Loucy (cell line): ENCODE measurements at regions not wholly inside any gene's neighbourhood (a gene's known extent, or its start where the extent isn't known, plus 50 kb on each side); places are given as distances from the start of the nearest gene placed in this dataset.

ENCODE experiments used
- H2AFZ ChIP-seq: fragments of 200-600 bp; sonication (generic); 2 replicates; pipeline ENCODE4 v1.6.0; 2016; ENCODE audit warnings: antibody characterized with exemption, mild to moderate bottlenecking, low read length, moderate library complexity
- H3F3A ChIP-seq: fragments of 200-600 bp; 2 replicates; pipeline ENCODE4 v1.6.0; 2016; ENCODE audit warnings: antibody characterized with exemption, low read depth, mild to moderate bottlenecking
- H3K27me3 ChIP-seq: fragments of 200-600 bp; sonication (generic); 2 replicates; pipeline ENCODE4 v1.6.1; 2014; ENCODE audit warnings: low read length, mild to moderate bottlenecking; ENCODE audit not compliant: insufficient read depth, poor library complexity, severe bottlenecking
- H3K36me3 ChIP-seq: fragments of 200-600 bp; sonication (generic); 2 replicates; pipeline ENCODE4 v1.6.1; 2016; ENCODE audit warnings: low read length; ENCODE audit not compliant: insufficient read depth
- H3K4me1 ChIP-seq: fragments of 200-600 bp; sonication (generic); 2 replicates; pipeline ENCODE4 v1.5.1; 2014; ENCODE audit warnings: low read length, mild to moderate bottlenecking; ENCODE audit not compliant: insufficient read depth, poor library complexity, severe bottlenecking
- H3K4me2 ChIP-seq: fragments of 200-600 bp; sonication (generic); 2 replicates; pipeline ENCODE4 v1.6.0; 2014; ENCODE audit warnings: antibody characterized with exemption, low read length, low read depth, mild to moderate bottlenecking; ENCODE audit not compliant: poor library complexity, severe bottlenecking
- H3K4me3 ChIP-seq: fragments of 200-600 bp; sonication (generic); 2 replicates; pipeline ENCODE4 v1.5.1; 2014; ENCODE audit warnings: low read length, mild to moderate bottlenecking, mixed read lengths; ENCODE audit not compliant: poor library complexity, severe bottlenecking
- H3K79me2 ChIP-seq: fragments of 200-600 bp; sonication (generic); 2 replicates; pipeline ENCODE4 v1.6.1; 2014; ENCODE audit warnings: low read length; ENCODE audit not compliant: insufficient read depth
- H3K9ac ChIP-seq: fragments of 200-600 bp; sonication (generic); 2 replicates; pipeline ENCODE4 v1.6.0; 2014; ENCODE audit warnings: mild to moderate bottlenecking, low read depth, low read length, moderate library complexity; ENCODE audit not compliant: poor library complexity, severe bottlenecking
- H3K9me2 ChIP-seq: fragments of 200-600 bp; sonication (generic); replicated peaks from 2 replicates; pipeline ENCODE4 v1.6.1; 2016; ENCODE audit warnings: low read depth, low read length, mixed read lengths
- H3K9me3 ChIP-seq: fragments of 200-600 bp; sonication (generic); 2 replicates; pipeline ENCODE4 v1.6.1; 2014; ENCODE audit warnings: mild to moderate bottlenecking, antibody characterized with exemption, low read length, low read depth; ENCODE audit not compliant: insufficient read depth
- H4K20me1 ChIP-seq: fragments of 200-600 bp; sonication (generic); 2 replicates; pipeline ENCODE4 v1.6.0; 2014; ENCODE audit warnings: antibody characterized with exemption, low read length, mild to moderate bottlenecking; ENCODE audit not compliant: insufficient read depth, poor library complexity, severe bottlenecking
- EZH2phosphoT487 ChIP-seq: fragments of 200-600 bp; IDR thresholded peaks from 2 replicates; pipeline ENCODE4 v1.6.1; 2018; ENCODE audit warnings: antibody characterized with exemption, mild to moderate bottlenecking, moderate library complexity, borderline replicate concordance
- TF ChIP-seq, protein P1 (sequence below): fragments of 200-600 bp; sonication (generic); conservative IDR thresholded peaks from 2 replicates; pipeline ENCODE4 v1.5.1; 2014; ENCODE audit warnings: mild to moderate bottlenecking, antibody characterized with exemption, low read length

- H3K9me2 ChIP-seq = no peaks in the 10 kb centered on the region
- no peaks in the 10 kb centered on the region for H3K4me1 ChIP-seq
- H2AFZ ChIP-seq = no peak overlapping the region
- H3K9ac ChIP-seq = no peak overlapping the region
- H3K27me3 ChIP-seq = no peaks in the 10 kb centered on the region
- H4K20me1 ChIP-seq = no peaks in the 10 kb centered on the region
- H3F3A ChIP-seq = no peaks in the 10 kb centered on the region
- H3K79me2 ChIP-seq = no peaks in the 10 kb centered on the region
- no peak overlapping the region for H3K4me3 ChIP-seq
- TF ChIP-seq, protein P1, sequence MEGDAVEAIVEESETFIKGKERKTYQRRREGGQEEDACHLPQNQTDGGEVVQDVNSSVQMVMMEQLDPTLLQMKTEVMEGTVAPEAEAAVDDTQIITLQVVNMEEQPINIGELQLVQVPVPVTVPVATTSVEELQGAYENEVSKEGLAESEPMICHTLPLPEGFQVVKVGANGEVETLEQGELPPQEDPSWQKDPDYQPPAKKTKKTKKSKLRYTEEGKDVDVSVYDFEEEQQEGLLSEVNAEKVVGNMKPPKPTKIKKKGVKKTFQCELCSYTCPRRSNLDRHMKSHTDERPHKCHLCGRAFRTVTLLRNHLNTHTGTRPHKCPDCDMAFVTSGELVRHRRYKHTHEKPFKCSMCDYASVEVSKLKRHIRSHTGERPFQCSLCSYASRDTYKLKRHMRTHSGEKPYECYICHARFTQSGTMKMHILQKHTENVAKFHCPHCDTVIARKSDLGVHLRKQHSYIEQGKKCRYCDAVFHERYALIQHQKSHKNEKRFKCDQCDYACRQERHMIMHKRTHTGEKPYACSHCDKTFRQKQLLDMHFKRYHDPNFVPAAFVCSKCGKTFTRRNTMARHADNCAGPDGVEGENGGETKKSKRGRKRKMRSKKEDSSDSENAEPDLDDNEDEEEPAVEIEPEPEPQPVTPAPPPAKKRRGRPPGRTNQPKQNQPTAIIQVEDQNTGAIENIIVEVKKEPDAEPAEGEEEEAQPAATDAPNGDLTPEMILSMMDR = no peak
- H3K9me3 ChIP-seq = no peaks in the 10 kb centered on the region
- no peaks in the 10 kb centered on the region for H3K36me3 ChIP-seq
- no peak overlapping the region for H3K4me2 ChIP-seq
These were observed 218.8 kb downstream of the BTG1 start for GRCh38 chr12:91926848-91927247.

GRCh38 chr12:91924827-91925226 lies 220.8 kb downstream of the BTG1 start:
- no peaks in the 10 kb centered on the region for H3K4me1 ChIP-seq
- H3K9ac ChIP-seq = no peak overlapping the region
- H2AFZ ChIP-seq = no peak overlapping the region
- H3K9me2 ChIP-seq = no peaks in the 10 kb centered on the region
- H3F3A ChIP-seq = no peaks in the 10 kb centered on the region
- H3K27me3 ChIP-seq = no peaks in the 10 kb centered on the region
- H3K36me3 ChIP-seq = no peaks in the 10 kb centered on the region
- TF ChIP-seq, protein P1 = no peak
- TF ChIP-seq EZH2phosphoT487 = no peak
- no peak overlapping the region for H3K4me3 ChIP-seq
- H4K20me1 ChIP-seq = no peaks in the 10 kb centered on the region
- H3K4me2 ChIP-seq = no peak overlapping the region
- no peaks in the 10 kb centered on the region for H3K9me3 ChIP-seq
- no peaks in the 10 kb centered on the region for H3K79me2 ChIP-seq

GRCh38 chr12:91923864-91924263 lies 221.8 kb downstream of the BTG1 start:
- no peak for TF ChIP-seq EZH2phosphoT487
- TF ChIP-seq, protein P1 = no peak
- Histone ChIP-seq H3K9me3 (no peaks in the 10 kb centered on the region), H3K79me2 (no peaks in the 10 kb centered on the region), H3K9ac (no peak overlapping the region), H3K4me3 (no peak overlapping the region), H3K27me3 (no peaks in the 10 kb centered on the region), H3F3A (no peaks in the 10 kb centered on the region), H3K4me2 (no peak overlapping the region), H2AFZ (no peak overlapping the region), H3K4me1 (no peaks in the 10 kb centered on the region), H4K20me1 (no peaks in the 10 kb centered on the region), H3K9me2 (no peaks in the 10 kb centered on the region), H3K36me3 (no peaks in the 10 kb centered on the region)
